Left ventricle myocardium superior (tissue), 1 donor: ENCODE measurements at regions not wholly inside any gene's neighbourhood (a gene's known extent, or its start where the extent isn't known, plus 50 kb on each side); places are given as distances from the start of the nearest gene placed in this dataset.

Experiments
- ATAC-seq: fragments of 200-7000 bp; cut with Tn5 transposase; one replicate; pipeline ENCODE4 v1.9.1; 2020; ENCODE audit warnings: mild to moderate bottlenecking, moderate library complexity
- DNase-seq: peaks from one replicate; pipeline ENCODE4 v3.0.0-alpha.2; 2020
- intact Hi-C: fragments of 100-400 bp; cut with micrococcal nuclease; formaldehyde crosslinking; loops from one replicate; pipeline ENCODE4 v1.11.0; 2022
- donor health status: DM: no; HTN: yes; CAD: no; lungs with severe emphysema.

DNA sequence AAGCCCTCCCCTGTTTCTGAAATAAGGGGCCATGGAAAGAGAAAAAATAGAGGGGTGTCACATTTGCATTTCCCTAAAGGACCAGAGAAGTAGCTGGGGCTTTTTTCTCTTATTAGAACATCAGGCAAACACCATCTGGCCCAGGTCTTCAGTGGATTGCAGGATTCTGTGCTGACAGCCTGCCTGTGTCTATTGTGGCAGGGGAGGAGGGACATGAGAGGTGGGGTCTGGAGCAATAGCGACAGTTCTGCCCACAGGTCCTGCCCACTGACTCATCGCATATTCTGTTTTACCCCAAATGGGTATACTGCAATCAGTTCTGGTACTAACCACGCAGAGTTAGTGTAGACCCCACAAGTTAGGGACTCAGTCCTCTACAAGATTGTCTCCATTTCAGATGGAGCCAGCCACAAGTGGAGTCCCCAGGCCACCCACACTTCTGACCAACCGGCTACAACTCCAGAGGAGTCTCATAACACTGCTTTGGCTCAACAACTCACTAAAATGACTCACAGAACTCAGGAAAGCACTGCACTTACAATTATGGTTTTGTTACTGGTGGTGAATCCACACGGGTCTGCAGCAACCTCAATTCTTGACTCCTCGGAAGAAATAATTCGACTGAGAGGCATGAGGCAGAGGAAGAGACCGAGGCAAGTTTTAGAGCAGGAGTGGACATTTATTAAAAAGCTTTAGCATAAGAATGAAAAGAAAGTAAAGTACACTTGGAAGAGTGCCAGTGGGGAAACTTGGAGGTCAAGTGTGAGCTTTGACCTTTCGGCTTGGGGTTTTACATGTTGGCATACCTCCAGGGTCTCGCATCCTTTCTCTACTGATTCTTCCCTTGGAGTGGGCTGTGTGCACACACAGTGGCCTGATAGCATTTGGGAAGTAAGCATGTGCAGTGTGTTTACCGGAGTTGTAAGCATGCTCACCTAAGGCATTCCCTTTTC is 146.4 kb upstream of the SPATS2L start:
- DNase-seq (no peak), ATAC-seq (peak; percentile 52)
- intact Hi-C loops = no loop called here

DNA sequence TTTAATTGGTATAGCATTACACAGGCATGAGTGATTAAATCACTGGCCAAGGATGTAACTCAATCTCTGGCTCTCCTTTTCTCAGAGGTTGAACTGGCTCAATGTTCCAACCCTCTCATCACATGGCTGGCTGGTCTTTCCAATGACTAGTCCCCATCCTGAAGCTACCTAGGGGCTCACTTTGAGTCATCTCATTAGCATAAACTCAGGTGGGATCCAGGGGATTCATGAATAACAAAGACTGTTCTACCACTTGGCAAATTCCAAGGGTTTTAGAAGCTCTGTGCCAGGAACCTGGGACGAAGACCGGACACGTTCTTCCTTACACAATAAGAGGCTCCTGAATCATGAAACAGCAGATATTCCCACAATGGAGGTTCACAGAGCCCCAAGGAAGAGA is 145.0 kb upstream of the SPATS2L start:
- intact Hi-C loops = no loop called here
- ATAC-seq = no peak
- DNase-seq = no peak

DNA sequence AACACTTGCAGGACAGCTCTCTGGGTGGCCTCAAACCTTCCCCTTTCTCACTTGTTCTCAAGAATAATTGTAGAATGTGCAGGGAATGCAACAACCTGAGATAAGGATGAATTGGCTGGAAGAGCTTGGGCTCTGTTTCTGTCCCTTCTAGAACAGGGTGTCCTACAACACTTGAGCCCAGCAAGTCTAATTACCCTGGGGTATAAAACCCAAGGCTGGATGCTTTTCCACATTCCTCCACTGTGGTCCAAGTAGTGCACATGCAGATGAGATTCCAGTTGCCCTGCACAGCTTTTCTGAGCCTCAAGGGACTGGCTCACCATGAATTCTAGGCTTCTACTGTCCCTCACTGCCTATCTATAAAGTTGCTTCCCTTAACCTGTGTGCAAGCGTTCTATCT is 140.8 kb upstream of the SPATS2L start:
- DNase-seq = no peak
- intact Hi-C loops = no loop called here
- no peak for ATAC-seq

DNA sequence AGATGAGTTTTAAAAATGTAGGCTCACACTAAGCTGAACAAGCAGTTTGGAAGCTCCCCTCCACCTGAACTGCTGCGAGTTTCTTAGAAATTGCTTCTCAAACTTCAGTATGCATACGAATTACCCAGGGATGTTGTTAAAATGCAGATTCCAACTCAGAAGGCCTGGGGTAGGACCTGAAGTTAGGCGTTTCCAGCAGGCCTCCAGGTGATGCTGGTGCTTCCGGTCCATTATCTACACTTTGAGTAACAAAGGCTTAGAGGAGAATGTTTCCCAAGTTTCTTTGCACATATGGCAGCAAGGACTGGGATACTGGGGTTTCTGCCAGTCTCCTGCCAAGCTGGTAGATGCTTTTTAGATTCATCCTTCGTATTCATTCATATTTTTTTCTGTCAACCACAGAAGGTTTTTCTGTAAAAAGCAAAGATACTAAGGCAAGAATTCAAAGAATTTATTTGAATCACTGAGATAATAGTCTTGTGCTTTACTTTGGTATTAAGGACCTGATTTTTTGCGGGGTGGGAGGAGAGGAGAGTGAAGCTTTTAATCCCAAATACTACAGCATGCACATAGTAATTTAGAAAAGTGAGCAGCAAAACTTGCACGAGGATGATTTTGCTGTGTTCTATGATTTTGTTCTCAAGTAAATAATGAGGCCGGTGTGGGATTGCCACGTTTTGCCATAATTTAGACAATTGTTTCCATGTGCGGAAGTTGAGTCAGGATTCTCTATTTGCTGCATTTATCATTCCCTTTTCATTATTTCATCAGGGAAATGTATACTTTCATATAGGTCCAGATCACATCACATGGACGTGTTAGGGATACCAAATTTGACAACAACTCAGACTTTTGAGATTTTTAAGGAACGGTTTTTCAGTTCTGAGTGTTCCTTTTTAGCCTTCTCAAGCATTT is 137.6 kb upstream of the SPATS2L start:
- intact Hi-C loops = no loop called here
- ATAC-seq (no peak), DNase-seq (no peak)

DNA sequence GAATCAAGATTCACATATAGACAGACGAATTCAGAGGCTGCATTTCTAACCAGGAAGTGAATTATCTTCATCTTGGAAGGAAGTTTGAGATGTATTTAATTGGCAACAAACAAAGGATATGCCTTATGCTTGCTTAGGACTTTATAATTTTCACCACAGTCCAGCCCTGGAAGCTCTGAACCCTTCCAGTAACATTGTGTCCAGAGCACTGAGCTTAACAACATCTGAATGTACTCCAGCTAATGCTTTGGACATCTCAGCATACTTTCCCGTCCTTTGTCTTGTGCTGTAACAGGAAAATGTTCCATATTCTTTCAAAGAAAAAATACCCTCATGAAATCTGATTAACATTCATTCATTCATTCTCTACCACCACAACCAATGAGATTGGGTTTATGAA is 136.3 kb upstream of the SPATS2L start:
- no peak for ATAC-seq
- intact Hi-C loops = no loop called here

DNA sequence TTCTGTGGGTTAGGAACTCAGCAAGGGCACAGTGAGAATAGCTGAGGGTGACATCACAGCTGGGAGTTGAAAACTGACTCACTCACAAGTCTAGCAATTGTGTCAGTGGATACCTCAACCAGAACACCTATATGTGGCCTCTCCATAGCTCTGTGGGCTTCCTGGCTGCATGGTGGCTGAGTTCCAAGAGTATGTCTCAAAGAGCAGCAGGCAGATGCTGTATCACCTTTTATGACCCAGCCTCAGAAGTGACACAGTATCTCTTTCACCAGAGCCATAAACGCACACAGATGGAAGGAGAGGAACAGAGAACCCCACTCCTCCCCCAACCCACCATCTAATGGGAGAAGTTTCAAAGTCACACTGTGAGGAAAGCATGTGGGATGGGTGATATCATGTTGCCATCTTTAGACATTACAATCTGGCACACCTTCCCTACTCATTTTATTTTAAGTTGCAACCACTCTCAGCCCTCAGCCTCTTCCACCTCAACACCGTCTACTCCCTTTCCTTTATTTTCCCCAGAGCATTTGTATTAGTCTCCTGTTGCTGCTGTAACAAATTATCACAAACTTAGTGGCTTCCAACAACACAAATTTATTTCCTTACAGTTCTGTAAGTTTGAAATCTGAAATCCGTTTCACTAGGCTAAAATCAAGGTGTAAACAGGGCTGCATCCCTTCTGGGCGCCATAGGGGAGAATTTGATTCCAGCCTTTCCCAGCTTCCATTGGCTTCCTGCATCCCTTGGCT is 134.6 kb upstream of the SPATS2L start:
- intact Hi-C loops = no loop called here
- ATAC-seq (no peak), DNase-seq (no peak)

More for the DNA sequence above, 136.3 kb upstream of the SPATS2L start:
- DNase-seq = no peak

DNA sequence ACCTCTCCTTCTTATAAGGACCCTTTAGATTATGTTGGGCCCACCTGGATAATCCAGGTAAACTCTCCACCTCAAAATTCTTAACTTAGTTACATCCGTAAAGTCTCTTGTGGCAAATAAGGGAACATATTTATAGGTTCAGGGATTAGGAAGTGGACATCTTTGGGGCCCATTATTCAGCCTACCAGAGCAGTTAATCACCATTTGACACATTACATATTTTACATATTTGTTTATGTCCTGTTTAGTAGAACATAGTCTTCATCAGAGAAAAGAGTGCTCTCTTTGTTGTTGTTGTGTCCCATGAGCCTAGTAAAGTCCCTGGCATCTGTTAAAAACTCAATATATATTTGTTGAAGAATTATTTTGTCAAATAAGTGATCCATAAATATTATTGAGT is 134.0 kb upstream of the SPATS2L start:
- DNase-seq (no peak), ATAC-seq (no peak)
- intact Hi-C loops = no loop called here

DNA sequence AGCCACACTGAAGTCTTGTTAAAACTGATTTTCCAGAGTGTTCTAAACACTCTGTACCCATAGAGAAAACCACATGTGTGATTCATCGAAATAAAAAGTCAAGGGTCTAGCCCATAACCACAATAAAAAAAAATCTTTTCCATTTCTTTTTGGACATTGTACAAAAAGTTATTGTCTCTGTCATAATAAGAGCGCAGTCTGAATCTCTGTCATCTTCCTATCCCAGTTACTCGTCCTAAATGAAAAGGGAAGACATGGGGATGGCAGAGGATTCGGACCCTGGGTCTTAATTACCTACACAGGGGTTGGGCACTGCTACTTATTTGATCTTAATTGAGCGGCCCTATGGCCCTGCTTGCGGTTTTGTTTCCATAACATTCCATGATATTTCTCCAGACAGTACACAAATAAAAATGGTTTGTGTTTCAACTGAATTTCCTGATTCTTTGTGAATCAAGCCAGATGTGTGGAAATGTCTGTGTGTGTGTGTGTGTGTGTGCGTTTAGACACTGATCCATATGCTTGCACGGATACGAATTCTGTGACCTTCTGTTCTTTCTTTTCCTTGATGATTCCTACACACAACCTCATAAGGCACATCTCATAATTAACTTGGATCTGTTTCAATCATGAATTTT is 133.4 kb upstream of the SPATS2L start:
- DNase-seq (no peak), ATAC-seq (no peak)
- intact Hi-C loops = no loop called here

DNA sequence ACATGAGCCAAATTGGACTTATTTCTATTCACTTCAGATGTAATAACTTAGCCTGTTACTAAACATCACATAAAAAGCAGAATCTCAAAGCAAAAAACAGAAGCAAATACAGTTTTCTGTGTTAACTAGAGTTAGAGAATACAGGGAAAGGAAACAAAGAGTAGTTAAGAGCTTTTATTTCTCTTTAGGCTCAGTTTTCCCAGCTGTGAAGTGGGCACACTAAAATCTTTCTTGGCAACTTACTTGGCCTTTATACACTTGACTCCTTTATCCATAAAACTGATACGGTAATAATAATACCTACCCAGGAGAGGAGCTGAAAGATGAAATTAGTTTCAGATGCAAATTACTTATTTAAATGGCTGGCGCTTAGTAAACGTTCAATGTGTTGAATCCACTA is 132.8 kb upstream of the SPATS2L start:
- no peak for ATAC-seq
- no peak for DNase-seq
- intact Hi-C loops = no loop called here

DNA sequence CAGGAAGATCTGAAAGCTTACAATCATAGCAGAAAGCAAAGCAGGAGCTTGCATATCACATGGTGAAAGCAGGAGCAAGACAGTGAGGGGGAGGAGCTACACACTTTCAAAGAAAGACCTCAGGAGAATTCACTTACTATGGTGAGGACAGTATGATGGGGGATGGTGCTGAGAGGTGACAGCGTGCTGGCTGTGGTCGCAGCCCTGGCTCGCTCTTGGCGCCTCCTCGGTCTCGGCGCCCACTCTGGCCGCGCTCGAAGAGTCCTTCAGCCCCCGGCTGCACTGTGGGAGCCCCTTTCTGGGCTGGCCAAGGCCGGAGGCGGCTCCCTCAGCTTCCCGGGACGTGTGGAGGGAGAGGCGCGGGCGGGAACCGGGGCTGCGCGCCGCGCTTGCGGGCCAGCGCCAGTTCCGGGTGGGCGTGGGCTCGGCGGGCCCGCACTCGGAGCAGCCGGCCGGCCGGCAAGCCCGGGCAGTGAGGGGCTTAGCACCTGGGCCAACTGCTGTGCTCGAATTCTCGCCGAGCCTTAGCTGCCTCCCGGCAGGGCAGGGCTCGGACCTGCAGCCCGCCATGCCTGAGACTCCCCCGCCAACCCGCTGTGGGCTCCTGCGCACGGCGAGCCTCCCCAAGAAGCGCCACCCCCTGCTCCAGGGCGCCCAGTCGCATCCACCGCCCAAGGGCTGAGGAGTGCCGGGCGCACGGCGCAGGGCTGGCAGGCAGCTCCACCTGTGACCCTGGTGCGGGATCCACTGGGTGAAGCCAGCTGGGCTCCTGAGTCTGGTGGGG is 131.9 kb upstream of the SPATS2L start:
- ATAC-seq (no peak), DNase-seq (no peak)
- intact Hi-C loops = no loop called here

DNA sequence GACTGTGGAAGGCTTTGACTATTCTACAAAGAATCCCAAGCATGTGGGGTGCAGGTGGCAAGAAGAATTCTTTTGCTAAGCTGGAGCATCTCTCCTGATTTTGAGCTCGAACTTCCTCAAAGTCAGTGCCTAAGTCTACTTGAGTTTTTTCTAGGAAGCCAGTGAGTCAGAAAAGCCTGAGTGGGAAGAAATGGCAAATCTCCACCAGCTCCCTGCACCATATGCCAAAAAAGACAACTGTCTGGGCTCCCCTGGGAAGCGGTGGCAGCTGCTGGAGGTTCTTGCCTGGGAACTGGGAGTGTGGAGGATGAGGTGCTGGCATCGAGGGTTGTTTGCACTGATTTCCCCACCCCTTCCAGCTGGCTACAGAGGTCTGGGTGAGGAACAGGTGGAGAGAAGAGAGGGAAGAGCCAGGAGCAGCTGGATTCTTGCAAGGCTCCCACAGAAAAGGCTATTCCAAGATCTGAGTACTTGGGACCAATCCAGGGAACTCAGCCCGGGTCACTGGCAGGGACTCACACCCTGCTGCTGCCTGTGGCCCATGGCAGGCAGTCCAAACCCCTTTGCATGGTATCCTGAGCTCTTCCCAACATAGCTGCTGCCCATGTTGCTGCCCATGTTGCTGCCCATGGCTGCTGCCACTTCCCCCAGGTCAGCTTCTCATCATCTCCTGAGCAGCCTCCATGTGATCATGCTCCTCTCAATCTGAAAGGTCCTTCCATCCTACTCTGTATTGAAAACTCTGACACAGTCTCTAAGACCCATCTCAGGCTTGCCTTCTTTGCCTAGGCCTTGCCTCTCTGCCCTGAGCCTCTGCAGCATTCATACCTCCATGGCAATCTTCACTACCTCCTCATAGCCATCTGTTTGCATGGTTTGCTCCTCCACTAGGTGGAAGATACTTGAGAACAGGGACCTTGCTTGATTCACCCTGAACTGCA is 128.3 kb upstream of the SPATS2L start:
- DNase-seq (peak; percentile 68), ATAC-seq (peak; percentile 93)
- intact Hi-C loops = no loop called here

DNA sequence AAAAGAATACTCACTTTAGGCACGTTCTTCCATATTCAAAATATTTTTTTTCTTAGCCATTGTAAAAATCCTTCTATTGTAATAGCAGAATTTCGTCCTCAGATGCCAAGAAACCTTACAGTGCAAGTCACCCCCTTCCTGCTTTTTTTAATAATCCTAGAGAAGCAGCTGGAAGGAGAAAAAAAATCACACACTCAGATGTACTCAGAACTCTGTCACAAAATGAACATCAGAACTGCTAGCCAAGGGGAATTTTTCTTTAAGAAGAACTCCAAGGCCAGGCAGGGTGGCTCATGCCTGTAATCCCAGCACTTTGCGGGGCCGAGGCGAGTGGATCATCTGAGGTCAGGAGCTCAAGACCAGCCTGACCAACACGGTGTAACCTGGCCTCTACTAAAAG is 127.3 kb upstream of the SPATS2L start:
- intact Hi-C loops = no loop called here
- peak; percentile 30 for ATAC-seq
- DNase-seq = no peak

DNA sequence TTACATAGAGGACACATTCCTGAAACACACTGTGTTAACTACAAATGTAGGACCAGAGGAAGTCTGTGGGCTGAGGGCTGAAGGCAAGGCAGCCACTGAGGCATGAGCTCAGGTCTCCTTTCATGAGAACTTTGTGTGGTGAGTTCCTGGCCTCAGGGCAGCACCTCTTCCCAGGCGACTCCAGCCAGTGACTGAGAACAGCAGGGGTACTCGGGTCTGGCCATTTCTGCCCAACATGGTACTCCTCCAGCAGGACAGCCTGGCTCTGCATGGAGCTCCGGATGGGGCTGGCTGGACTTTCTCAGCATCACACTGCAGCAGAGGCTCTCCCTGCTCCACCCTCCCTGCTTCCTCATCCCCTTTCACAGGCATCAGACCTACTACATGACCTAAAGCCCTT is 125.5 kb upstream of the SPATS2L start:
- intact Hi-C loops = no loop called here
- ATAC-seq = no peak
- no peak for DNase-seq

DNA sequence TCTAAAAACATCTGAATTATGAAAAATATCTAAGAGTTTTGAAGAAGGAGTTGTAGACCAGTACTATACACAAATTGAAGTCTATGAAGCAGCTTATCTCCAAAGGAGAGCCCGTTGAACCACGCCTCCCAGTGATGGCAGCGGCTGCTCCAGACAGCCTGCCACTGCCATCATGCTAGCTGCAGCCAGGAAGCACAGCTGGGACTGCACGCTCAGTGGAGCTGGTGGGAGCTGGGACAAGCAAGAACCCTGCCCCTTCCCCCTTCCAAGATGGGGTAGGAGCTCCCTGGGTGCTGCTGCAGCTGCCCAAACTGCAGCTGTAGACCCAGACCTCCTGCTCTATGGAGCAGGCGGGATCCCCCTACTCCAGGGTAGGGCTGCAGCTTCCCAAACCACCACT is 124.7 kb upstream of the SPATS2L start:
- no peak for DNase-seq
- intact Hi-C loops = no loop called here
- ATAC-seq = no peak

DNA sequence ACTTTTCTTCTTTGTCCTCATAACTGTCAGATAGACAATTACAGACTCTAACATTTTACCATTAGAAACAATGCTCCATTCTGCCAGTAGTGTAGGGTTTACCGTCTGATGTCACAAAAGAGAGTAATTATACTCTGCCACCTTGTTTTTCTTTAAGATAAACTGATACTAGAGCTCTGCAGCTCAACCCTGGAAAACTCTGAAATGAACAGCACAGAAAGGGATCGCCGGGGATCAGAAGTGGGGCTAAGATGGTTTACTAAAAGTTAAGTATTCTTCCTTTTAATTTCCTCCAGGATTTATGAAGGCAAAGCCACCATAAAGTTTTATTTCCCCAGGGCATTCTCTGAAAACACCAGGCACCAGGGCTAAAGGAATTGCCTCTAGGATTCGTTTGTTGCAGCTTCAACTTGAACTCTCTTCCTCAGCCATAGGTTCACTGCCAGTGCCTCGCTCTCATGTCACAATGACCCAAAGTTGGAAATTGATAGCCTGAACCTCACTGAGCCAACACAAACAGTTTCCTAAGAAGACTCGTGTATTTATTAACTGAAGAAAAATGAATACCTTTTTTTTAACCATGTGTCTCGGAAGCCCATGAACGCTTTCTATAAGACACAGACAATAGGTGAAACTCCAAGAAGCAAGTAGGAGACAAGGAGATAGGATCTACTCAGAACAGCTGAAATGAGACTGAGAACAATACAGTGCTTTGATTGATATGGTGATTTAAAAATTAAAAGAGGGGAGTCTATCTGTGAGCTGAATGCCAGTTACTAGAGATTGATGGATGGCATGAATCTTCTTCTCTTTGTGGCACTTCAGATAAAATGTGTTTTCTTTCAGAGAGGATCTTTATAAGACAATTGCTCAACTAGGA is 121.5 kb upstream of the SPATS2L start:
- DNase-seq = no peak
- intact Hi-C loops = no loop called here
- no peak for ATAC-seq

DNA sequence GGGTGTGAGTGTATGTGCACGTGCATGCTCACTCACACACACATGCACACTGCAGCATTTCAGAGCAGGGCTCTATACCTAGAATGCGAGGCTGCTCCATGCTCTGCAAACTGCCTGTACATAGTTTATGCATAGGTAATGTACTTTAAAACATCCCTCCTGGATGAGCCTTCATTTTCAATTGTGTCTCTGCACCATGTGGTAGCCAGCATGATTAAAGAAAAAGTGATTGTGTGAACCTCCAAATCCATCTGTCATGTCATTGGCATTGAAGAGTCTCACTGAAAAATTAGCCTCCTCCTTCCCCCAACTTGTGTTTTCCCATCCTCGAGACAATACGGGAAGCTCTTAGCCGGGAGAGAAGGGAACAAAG is 120.9 kb upstream of the SPATS2L start:
- ATAC-seq = no peak

More for the DNA sequence above, 120.9 kb upstream of the SPATS2L start:
- intact Hi-C loops = no loop called here
- DNase-seq = no peak
